ENCODE measurements at regions not wholly inside any gene's neighbourhood (a gene's known extent, or its start where the extent isn't known, plus 50 kb on each side); places are given as distances from the start of the nearest gene placed in this dataset.
A peak's percentile ranks its signal among the peaks of the same experiment; 100 is the strongest.

DNA sequence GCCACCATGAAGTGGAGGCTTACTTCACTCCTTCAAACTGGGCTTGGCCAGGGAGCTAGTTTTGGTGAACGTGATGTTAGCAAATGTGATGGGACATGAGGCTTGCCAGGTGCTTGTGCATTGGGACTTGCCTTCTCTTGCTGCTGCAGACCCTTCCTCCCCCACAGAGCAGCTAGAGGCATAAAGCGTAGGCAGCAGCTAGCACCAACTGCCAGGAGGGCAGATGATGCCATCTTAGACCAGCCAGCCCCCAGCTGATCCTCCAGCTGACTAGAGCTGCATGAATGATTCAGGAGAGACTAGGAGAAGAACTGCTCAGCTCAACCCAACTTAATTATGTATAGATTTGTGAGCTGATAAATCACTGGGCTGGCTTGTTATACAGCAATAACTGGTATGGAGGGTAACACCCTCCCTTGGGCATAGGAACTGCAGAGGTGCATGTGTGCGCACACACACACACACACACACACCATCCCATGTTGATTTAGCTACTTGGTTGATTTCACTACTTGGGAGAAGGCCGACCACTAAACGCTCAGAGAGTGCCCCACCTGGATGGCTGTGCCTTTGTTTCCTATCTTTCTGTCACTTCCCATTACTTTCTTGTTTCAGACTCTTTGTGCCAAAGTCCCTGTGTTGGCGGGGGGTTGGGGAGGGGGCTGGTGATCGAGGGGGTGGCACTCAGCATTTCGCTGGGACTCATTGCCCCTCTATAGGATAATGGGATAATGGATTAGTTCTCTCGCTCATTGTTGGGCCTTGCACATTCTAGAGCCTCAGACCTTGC is 202.8 kb downstream of the ADAMTS15 start:
- H4K8ac ChIP-seq (ENCODE audit: low read length): peak overlapping the region; percentile 3
- H2BK5ac ChIP-seq (ENCODE audit: low read depth, low read length, poor library complexity, severe bottlenecking): no peak overlapping the region
- peaks cover 3% of the 10 kb centered on the region for H3K4me1 ChIP-seq (ENCODE audit: control insufficient read depth, insufficient read depth, low read depth, low read length)
- DNase-seq: no peak
- peaks cover 5% of the 10 kb centered on the region for H3K9me3 ChIP-seq (ENCODE audit: control insufficient read depth, low read length)
- peak overlapping the region in 1 of 2 experiments; percentile 24 for H3K4ac ChIP-seq (ENCODE audit: low read depth in 1 of 2, low read length in 2 of 2)
- H3K36me3 ChIP-seq (ENCODE audit: control insufficient read depth in 1 of 2, insufficient read depth in 2 of 2, low read depth in 1 of 2, low read length in 2 of 2): no peaks in the 10 kb centered on the region
- H3K4me3 ChIP-seq (ENCODE audit: insufficient read depth in 1 of 2, low read depth in 1 of 2, low read length in 2 of 2): no peak overlapping the region
- no peak overlapping the region for H2BK12ac ChIP-seq (ENCODE audit: low read length in 2 of 2)
- 90% methylated on average over 7 of the region's 9 CpGs for WGBS
- H3K18ac ChIP-seq (ENCODE audit: low read depth in 1 of 2, low read length in 2 of 2): peak overlapping the region in 1 of 2 experiments; percentile 13
- no peak overlapping the region for H2BK120ac ChIP-seq (ENCODE audit: low read depth, low read length)
- no peak overlapping the region for H2AFZ ChIP-seq (ENCODE audit: low read depth, low read length)
- no peak overlapping the region for H2AK5ac ChIP-seq (ENCODE audit: low read length, severe bottlenecking)
- H3K4me2 ChIP-seq (ENCODE audit: low read length, poor library complexity, severe bottlenecking): no peak overlapping the region
- H2BK15ac ChIP-seq (ENCODE audit: low read depth, poor library complexity, severe bottlenecking): peak overlapping the region; percentile 31
- no peaks in the 10 kb centered on the region for H3K27me3 ChIP-seq (ENCODE audit: control insufficient read depth in 1 of 2, insufficient read depth in 1 of 2, low read length in 2 of 2)
- peak overlapping the region; percentile 10 for H3K9ac ChIP-seq (ENCODE audit: low read length)
- no peak overlapping the region for H3K23ac ChIP-seq (ENCODE audit: low read length in 2 of 2)
- no peak overlapping the region for H3K27ac ChIP-seq (ENCODE audit: low read length, poor library complexity, severe bottlenecking)
- H3K79me1 ChIP-seq (replicated peaks; ENCODE audit: low read length, poor library complexity, severe bottlenecking): no peaks in the 10 kb centered on the region
- no peak overlapping the region for H3K14ac ChIP-seq (ENCODE audit: low read length in 2 of 2)
- H4K91ac ChIP-seq (ENCODE audit: low read length): no peak overlapping the region

DNA sequence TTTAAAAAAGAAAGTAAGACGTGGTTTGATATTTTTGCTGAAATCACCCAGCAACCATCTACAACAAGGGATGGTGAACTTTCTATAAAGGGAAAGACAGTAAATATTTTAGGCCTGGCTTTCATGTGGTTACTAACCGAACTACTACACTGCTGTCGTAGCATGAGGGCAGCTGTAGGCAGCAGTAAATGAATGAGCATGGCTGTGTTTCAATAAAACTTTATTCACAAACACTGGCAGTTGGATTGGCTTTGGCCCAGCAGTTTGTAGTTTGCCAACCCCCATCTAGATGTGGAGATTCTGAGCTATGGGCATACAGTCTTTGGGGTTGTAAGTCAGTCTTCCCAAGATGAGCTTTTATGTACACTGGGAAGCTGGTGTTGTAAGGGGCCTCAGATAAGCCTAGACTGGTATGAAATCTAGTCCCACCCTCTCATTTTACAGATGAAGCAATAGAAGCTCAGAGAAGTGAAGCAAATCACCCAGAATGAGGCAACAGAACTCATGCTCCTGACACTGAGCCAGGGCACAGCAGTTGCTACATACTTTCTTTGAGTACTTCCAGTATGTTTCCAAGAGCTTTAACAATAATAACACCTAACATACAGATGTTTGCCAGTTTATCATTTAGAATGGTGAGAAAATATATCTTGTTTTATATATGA is 204.4 kb downstream of the ADAMTS15 start:
- Histone ChIP-seq H2BK12ac (ENCODE audit: low read length in 2 of 2) (no peak overlapping the region), H4K91ac (ENCODE audit: low read length) (no peak overlapping the region), H2BK5ac (ENCODE audit: low read depth, low read length, poor library complexity, severe bottlenecking) (no peak overlapping the region), H3K4me2 (ENCODE audit: low read length, poor library complexity, severe bottlenecking) (no peak overlapping the region), H3K4ac (ENCODE audit: low read depth in 1 of 2, low read length in 2 of 2) (no peak overlapping the region), H3K23ac (ENCODE audit: low read length in 2 of 2) (no peak overlapping the region), H2BK15ac (ENCODE audit: low read depth, poor library complexity, severe bottlenecking) (no peak overlapping the region), H3K9me3 (ENCODE audit: control insufficient read depth, low read length) (peaks cover 9% of the 10 kb centered on the region), H3K79me1 (replicated peaks; ENCODE audit: low read length, poor library complexity, severe bottlenecking) (no peaks in the 10 kb centered on the region), H2AFZ (ENCODE audit: low read depth, low read length) (no peak overlapping the region), H3K27me3 (ENCODE audit: control insufficient read depth in 1 of 2, insufficient read depth in 1 of 2, low read length in 2 of 2) (no peaks in the 10 kb centered on the region), H4K8ac (ENCODE audit: low read length) (no peak overlapping the region), H2AK5ac (ENCODE audit: low read length, severe bottlenecking) (no peak overlapping the region), H3K14ac (ENCODE audit: low read length in 2 of 2) (no peak overlapping the region), H2BK120ac (ENCODE audit: low read depth, low read length) (no peak overlapping the region), H3K36me3 (ENCODE audit: control insufficient read depth in 1 of 2, insufficient read depth in 2 of 2, low read depth in 1 of 2, low read length in 2 of 2) (no peaks in the 10 kb centered on the region), H3K4me1 (ENCODE audit: control insufficient read depth, insufficient read depth, low read depth, low read length) (peaks cover 3% of the 10 kb centered on the region), H3K9ac (ENCODE audit: low read length) (peak overlapping the region; percentile 74), H3K18ac (ENCODE audit: low read depth in 1 of 2, low read length in 2 of 2) (no peak overlapping the region), H3K4me3 (ENCODE audit: insufficient read depth in 1 of 2, low read depth in 1 of 2, low read length in 2 of 2) (peak overlapping the region in 1 of 2 experiments; percentile 32), H3K27ac (ENCODE audit: low read length, poor library complexity, severe bottlenecking) (no peak overlapping the region)
- 100% methylated on average over 3 of the region's 3 CpGs for WGBS
- peak; percentile 81 for DNase-seq

DNA sequence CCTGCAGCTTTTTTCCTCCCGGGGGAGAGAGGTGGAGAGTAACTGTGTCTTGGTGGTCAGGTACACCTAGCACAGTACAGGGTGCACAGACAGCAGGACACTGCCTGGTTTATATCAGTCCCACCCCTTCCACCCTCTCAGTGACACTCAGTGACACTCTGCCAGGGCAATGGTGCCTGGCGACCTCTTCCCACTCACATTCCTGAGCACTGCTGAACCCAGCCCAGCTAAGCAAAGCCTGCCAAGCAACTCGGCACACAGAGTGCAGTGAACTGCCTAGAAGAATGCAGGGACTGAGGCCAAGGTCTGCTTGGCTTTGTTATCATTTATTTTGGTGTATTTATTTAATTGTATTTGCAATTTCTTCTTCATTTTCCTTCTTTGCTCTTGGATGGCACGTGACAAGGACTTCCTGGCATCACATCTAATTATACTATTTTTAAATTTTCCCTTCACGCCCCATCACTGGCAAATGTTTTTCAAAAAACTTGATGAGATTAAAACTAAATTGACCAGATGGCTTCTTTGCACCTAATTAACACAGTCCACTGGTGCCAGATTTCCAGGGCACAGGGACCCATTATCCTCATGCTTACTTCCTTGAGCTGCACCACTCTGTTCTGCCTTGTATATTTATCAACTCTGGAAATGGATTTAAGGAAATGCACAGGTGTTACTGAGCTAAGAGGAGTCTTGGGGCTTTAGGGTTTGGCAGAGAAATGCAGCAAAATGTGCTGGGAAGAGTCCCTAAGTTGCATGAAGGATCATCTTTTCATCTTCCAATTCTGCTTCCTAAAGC is 205.6 kb downstream of the ADAMTS15 start:
- Histone ChIP-seq H2BK15ac (ENCODE audit: low read depth, poor library complexity, severe bottlenecking) (no peak overlapping the region), H3K9me3 (ENCODE audit: control insufficient read depth, low read length) (peaks cover 14% of the 10 kb centered on the region), H3K27me3 (ENCODE audit: control insufficient read depth in 1 of 2, insufficient read depth in 1 of 2, low read length in 2 of 2) (no peaks in the 10 kb centered on the region), H2AFZ (ENCODE audit: low read depth, low read length) (no peak overlapping the region), H3K36me3 (ENCODE audit: control insufficient read depth in 1 of 2, insufficient read depth in 2 of 2, low read depth in 1 of 2, low read length in 2 of 2) (no peaks in the 10 kb centered on the region), H4K8ac (ENCODE audit: low read length) (no peak overlapping the region), H3K14ac (ENCODE audit: low read length in 2 of 2) (peak overlapping the region in 1 of 2 experiments; percentile 19), H4K91ac (ENCODE audit: low read length) (no peak overlapping the region), H2BK12ac (ENCODE audit: low read length in 2 of 2) (peak overlapping the region in 1 of 2 experiments; percentile 7), H3K4me1 (ENCODE audit: control insufficient read depth, insufficient read depth, low read depth, low read length) (peaks cover 3% of the 10 kb centered on the region), H3K27ac (ENCODE audit: low read length, poor library complexity, severe bottlenecking) (no peak overlapping the region), H3K18ac (ENCODE audit: low read depth in 1 of 2, low read length in 2 of 2) (no peak overlapping the region), H3K4me2 (ENCODE audit: low read length, poor library complexity, severe bottlenecking) (no peak overlapping the region), H3K4ac (ENCODE audit: low read depth in 1 of 2, low read length in 2 of 2) (no peak overlapping the region), H3K79me1 (replicated peaks; ENCODE audit: low read length, poor library complexity, severe bottlenecking) (no peaks in the 10 kb centered on the region), H2BK5ac (ENCODE audit: low read depth, low read length, poor library complexity, severe bottlenecking) (no peak overlapping the region), H3K9ac (ENCODE audit: low read length) (peak overlapping the region; percentile 74), H3K23ac (ENCODE audit: low read length in 2 of 2) (no peak overlapping the region), H2AK5ac (ENCODE audit: low read length, severe bottlenecking) (peak overlapping the region; percentile 23), H2BK120ac (ENCODE audit: low read depth, low read length) (no peak overlapping the region), H3K4me3 (ENCODE audit: insufficient read depth in 1 of 2, low read depth in 1 of 2, low read length in 2 of 2) (peak overlapping the region in 1 of 2 experiments; percentile 32)
- no peak for DNase-seq
- 91% methylated on average over 4 of the region's 5 CpGs for WGBS

DNA sequence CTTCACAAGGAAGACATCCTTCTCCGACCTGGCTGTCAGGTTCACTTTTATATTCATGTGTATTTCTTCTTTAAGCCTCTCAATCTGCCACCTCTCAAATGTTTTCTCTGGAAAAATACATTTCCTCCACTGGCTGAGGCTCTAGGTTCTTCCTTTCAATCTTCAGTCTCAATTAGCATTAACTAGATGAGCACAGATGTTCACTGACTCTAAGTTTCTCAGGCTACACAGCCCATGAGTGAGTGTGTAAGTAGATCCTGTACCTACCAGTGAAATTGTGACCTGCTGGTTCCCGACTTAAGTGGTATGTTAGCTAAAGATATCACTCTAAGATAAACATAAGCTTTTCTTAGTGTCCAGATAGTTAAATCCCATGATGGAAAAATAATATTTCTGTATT is 206.9 kb downstream of the ADAMTS15 start:
- H3K79me1 ChIP-seq (replicated peaks; ENCODE audit: low read length, poor library complexity, severe bottlenecking): no peaks in the 10 kb centered on the region
- no peak overlapping the region for H3K4ac ChIP-seq (ENCODE audit: low read depth in 1 of 2, low read length in 2 of 2)
- peaks cover 14% of the 10 kb centered on the region for H3K9me3 ChIP-seq (ENCODE audit: control insufficient read depth, low read length)
- no peak overlapping the region for H3K14ac ChIP-seq (ENCODE audit: low read length in 2 of 2)
- no peak overlapping the region for H2AFZ ChIP-seq (ENCODE audit: low read depth, low read length)
- no peak overlapping the region for H3K4me3 ChIP-seq (ENCODE audit: insufficient read depth in 1 of 2, low read depth in 1 of 2, low read length in 2 of 2)
- H3K4me1 ChIP-seq (ENCODE audit: control insufficient read depth, insufficient read depth, low read depth, low read length): peaks cover 3% of the 10 kb centered on the region
- no peaks in the 10 kb centered on the region for H3K36me3 ChIP-seq (ENCODE audit: control insufficient read depth in 1 of 2, insufficient read depth in 2 of 2, low read depth in 1 of 2, low read length in 2 of 2)
- H3K27ac ChIP-seq (ENCODE audit: low read length, poor library complexity, severe bottlenecking): no peak overlapping the region
- H3K9ac ChIP-seq (ENCODE audit: low read length): no peak overlapping the region
- H4K91ac ChIP-seq (ENCODE audit: low read length): no peak overlapping the region
- H2BK15ac ChIP-seq (ENCODE audit: low read depth, poor library complexity, severe bottlenecking): no peak overlapping the region
- H3K27me3 ChIP-seq (ENCODE audit: control insufficient read depth in 1 of 2, insufficient read depth in 1 of 2, low read length in 2 of 2): no peaks in the 10 kb centered on the region
- H2BK120ac ChIP-seq (ENCODE audit: low read depth, low read length): no peak overlapping the region
- 93% methylated on average over 1 of the region's 2 CpGs for WGBS
- no peak overlapping the region for H3K23ac ChIP-seq (ENCODE audit: low read length in 2 of 2)
- no peak overlapping the region for H3K4me2 ChIP-seq (ENCODE audit: low read length, poor library complexity, severe bottlenecking)
- no peak overlapping the region for H4K8ac ChIP-seq (ENCODE audit: low read length)
- DNase-seq: no peak
- H2BK5ac ChIP-seq (ENCODE audit: low read depth, low read length, poor library complexity, severe bottlenecking): no peak overlapping the region
- H2BK12ac ChIP-seq (ENCODE audit: low read length in 2 of 2): no peak overlapping the region
- no peak overlapping the region for H2AK5ac ChIP-seq (ENCODE audit: low read length, severe bottlenecking)
- no peak overlapping the region for H3K18ac ChIP-seq (ENCODE audit: low read depth in 1 of 2, low read length in 2 of 2)
